ENCODE measurements at regions not wholly inside any gene's neighbourhood (a gene's known extent, or its start where the extent isn't known, plus 50 kb on each side); places are given as distances from the start of the nearest gene placed in this dataset.

DNA sequence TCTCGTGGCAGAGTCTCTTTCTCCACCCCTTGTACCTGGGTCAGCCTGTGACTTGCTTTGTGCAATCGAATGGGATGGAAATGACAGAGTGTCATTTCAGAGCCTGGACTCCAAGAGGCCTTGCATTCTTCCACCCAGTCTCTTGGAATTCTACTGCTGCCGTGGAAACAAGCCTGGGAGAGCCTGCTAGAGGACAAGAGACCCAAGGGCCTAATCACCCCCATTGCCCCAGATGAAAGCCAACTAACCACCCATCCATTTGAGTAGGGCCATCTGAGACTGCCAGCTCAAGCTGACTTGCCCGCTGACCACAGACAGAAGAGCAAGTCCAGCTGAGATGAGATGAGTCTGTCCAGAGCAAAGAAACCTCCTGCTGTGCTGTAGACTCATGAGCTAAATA lies 201.6 kb downstream of the PTPRU start:
- TF ChIP-seq, protein P1, sequence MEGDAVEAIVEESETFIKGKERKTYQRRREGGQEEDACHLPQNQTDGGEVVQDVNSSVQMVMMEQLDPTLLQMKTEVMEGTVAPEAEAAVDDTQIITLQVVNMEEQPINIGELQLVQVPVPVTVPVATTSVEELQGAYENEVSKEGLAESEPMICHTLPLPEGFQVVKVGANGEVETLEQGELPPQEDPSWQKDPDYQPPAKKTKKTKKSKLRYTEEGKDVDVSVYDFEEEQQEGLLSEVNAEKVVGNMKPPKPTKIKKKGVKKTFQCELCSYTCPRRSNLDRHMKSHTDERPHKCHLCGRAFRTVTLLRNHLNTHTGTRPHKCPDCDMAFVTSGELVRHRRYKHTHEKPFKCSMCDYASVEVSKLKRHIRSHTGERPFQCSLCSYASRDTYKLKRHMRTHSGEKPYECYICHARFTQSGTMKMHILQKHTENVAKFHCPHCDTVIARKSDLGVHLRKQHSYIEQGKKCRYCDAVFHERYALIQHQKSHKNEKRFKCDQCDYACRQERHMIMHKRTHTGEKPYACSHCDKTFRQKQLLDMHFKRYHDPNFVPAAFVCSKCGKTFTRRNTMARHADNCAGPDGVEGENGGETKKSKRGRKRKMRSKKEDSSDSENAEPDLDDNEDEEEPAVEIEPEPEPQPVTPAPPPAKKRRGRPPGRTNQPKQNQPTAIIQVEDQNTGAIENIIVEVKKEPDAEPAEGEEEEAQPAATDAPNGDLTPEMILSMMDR (IDR thresholded peaks at IDR 0.05; ENCODE audit: insufficient read depth, missing control alignments): no peak
- FAIRE-seq: no peak
- no peak for DNase-seq (ENCODE audit: insufficient read length, low spot score)

DNA sequence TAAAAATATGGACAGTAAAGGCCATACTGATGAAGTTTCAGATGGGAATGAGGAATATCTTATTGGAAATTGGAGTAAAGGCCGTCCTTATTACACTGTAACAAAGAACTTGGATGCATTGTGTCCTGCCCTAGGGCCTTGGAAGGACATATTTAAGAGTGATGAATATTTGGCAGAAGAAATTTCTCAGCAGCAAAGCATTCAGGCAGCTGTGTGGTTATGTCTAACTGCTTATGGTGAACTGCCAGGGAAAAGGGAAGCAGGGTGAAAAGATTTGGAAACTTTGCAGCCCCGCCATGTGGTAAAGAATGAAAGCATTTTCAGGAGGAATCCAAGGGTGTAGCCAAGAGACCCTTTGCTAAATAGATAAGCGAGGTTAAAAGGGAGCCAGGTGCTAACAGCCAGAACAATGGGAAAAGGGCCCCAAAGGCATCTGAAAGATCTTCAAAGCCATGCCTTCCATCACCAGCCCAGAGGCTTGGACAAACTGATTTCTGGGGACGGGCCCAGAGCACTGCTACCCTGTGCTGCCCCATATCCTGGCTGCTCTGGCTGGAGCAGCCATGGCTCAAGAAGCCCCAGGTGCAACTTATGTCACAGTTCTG lies 200.0 kb downstream of the PTPRU start:
- TF ChIP-seq, protein P1 (IDR thresholded peaks at IDR 0.05; ENCODE audit: insufficient read depth, missing control alignments): no peak
- FAIRE-seq (no peak), DNase-seq (ENCODE audit: insufficient read length, low spot score) (no peak)

DNA sequence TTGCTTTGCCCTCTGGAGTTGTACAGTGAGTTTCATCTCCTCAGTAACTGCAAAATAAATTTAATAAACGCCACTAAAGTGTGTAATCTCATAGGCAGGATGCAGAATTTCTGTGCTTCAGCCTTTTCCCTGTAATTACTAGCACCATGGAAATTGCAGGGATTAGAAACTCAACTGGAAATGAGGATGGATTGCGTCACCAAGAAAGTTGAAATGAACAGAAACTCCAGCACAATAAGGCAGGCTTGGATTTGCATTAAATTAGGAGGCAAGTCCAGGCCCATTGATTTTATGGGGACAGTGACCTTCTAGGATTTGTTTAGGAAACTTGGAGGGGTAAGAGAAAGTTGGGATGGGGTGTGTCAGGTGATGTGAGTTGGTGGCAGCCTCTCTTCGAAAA lies 197.5 kb downstream of the PTPRU start:
- no peak for FAIRE-seq
- TF ChIP-seq, protein P1 (IDR thresholded peaks at IDR 0.05; ENCODE audit: insufficient read depth, missing control alignments): no peak

DNA sequence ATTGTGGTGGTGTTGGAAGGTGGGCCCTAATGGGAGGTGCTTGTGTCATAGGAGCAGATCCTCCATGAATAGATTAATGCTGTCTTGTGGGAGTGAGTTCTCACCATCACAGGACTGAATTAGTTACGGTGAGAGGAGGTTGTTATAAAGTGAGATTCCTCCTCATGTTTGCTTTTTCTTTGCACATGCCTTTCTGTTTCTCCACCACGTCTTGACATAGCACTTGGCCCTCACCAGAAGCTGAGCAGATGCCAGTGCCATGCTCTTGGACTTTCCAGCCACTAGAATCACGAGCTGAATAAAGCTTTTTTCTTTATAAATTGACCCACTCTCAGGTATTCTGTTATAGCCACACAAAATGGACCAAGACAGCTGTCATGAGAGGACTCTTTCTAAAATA lies 194.8 kb downstream of the PTPRU start:
- DNase-seq (ENCODE audit: insufficient read length, low spot score) (no peak), FAIRE-seq (no peak)
- TF ChIP-seq, protein P1 (IDR thresholded peaks at IDR 0.05; ENCODE audit: insufficient read depth, missing control alignments): no peak

More for the DNA sequence above, 197.5 kb downstream of the PTPRU start:
- DNase-seq (ENCODE audit: insufficient read length, low spot score): no peak

DNA sequence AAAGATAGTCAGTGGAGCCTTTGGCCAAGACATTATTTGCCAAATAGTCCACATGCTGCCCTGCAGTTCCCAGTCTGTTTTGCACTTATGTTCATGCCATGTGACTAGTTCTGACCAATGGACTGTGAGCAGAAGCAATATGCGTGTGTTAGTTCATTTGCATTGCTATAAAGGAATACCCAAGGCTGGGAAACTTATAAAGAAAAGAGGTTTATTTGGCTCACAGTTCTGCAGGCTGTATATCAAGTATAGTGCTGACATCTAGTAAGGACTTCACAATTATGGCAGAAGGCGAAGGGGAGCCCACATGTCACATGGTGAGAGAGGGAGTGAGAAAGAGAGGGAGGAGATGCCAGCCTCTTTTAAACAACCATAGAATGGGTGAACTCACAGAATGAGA lies 193.3 kb downstream of the PTPRU start:
- no peak for DNase-seq (ENCODE audit: insufficient read length, low spot score)
- TF ChIP-seq, protein P1 (IDR thresholded peaks at IDR 0.05; ENCODE audit: insufficient read depth, missing control alignments): no peak
- FAIRE-seq: no peak

DNA sequence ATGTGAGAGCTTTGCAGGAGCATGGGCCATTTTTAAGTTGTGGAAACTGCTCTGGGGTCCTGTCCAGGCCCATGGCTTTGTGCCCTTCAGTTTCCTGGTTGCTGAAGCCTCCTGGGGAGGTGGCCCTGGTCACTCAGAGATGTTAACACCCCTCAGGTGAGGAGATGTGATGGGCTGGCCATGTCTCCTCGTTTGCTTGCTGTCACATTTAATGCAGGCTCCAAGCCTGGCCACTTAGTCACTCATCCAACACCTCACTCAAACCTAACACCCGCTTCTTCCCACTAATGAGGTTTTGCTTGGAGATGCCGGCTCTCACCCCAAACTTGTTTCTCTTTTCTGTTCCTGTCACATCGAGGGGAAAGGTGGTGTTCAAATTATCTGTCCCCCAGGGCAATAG lies 192.7 kb downstream of the PTPRU start:
- FAIRE-seq (no peak), DNase-seq (ENCODE audit: insufficient read length, low spot score) (no peak)
- TF ChIP-seq, protein P1 (IDR thresholded peaks at IDR 0.05; ENCODE audit: insufficient read depth, missing control alignments): no peak

DNA sequence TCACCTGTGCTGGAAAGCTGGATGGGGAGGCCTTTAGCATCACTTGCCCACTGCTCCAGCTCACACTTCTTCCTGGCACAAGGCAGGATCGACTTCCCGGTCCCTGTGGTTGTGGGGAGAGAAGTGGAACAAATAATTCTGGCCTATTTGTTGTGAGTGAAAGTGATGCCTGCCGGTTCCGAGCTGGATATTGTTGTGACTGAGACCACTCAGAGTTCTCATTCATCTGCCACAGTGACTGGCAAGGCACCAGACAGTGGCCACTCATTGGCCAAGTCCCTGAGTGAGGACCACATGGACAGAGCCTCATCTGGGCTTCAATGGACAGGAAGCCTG lies 191.9 kb downstream of the PTPRU start:
- FAIRE-seq: no peak
- no peak for DNase-seq (ENCODE audit: insufficient read length, low spot score)
- TF ChIP-seq, protein P1 (IDR thresholded peaks at IDR 0.05; ENCODE audit: insufficient read depth, missing control alignments): no peak

All from D721Med (cell line).